Stimulated activated CD8-positive, alpha-beta memory T cell treated with anti-CD3 and anti-CD28 coated beads, Interleukin-12 subunit alpha, Interleukin-12 subunit beta, amount 100 ng/mL, for 4 hours (primary cell): ENCODE measurements at regions not wholly inside any gene's neighbourhood (a gene's known extent, or its start where the extent isn't known, plus 50 kb on each side); places are given as distances from the start of the nearest gene placed in this dataset.
"Not testable (repeated sequence)": the region's sequence is repeated elsewhere in the genome, so short reads cannot be mapped to it uniquely, and the experiment has no call there.

Experiments
- DNase-seq: peaks from one replicate; pipeline ENCODE4 v3.0.0-alpha.2; 2020; ENCODE audit warnings: low read depth

GRCh38 chr17:73851091-73851490, 206.8 kb upstream of the SDK2 start:
- no peak for DNase-seq

DNA sequence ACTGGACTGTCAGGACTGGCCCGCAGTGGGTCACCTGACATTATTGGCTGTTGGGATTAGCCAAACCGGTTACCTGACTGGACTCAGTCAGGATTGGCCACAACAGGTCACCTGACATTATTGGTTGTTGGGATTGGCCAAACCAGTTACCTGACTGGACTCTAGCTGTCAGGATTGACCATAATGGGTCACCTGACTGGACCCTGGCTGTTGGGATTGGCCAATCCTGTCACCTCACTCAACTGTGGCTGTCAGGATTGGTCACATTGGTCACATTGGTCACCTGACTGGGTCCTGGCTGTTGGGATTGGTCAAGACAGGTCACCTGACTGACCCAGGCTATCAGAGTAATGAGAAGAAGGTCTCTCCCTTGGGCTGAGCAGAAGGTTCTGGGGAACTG, 207.7 kb upstream of the SDK2 start:
- no peak for DNase-seq

- no peak for DNase-seq
These were observed 211.6 kb upstream of the SDK2 start for GRCh38 chr17:73855720-73856333.

DNA sequence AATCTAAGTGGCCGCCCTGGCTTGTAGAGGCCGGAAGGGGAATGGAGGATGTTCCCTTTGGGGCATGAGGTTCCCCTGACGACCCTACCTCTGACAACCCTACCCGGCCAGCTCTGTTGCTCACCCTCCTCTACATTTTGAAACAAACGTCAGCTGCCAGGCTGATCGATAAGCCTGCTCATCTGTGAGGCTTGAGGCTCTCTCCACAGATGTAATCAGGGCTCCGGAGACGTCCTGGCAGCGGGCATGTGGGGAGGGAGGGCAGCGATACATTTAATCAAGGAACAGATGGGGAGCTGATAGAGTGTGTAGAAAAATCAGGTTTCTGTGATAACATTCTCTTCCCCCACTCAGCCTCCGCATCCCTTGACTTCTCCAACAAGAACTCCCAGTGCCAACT, 212.3 kb upstream of the SDK2 start:
- DNase-seq = no peak

DNA sequence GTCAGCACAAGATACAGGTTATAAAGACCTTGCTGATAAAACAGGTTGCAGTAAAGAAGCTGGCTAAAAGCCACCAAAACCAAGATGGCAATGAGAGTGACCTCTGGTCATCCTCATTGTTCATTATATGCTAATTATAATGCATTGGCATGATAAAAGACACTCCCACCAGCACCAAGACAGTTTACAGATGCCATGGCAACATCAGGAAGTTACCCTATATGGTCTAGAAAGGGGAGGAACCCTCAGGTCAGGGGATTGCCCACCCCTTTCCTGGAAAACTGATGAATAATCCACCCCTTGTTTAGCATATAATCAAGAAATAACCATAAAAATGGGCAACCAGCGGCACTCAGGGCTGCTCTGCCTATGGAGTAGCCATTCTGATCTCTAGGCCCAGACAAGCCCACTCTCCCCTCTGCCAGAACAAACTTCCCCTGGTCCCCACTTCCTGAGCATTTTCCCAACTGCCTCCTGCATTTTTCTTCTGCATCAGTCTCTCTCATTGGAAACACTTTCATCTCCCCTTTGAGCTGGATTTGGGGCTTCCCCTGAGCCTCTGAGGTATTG, 215.3 kb upstream of the SDK2 start:
- DNase-seq = not testable (repeated sequence)

- DNase-seq = no peak
These were observed 217.3 kb upstream of the SDK2 start for GRCh38 chr17:73861543-73861942.

DNA sequence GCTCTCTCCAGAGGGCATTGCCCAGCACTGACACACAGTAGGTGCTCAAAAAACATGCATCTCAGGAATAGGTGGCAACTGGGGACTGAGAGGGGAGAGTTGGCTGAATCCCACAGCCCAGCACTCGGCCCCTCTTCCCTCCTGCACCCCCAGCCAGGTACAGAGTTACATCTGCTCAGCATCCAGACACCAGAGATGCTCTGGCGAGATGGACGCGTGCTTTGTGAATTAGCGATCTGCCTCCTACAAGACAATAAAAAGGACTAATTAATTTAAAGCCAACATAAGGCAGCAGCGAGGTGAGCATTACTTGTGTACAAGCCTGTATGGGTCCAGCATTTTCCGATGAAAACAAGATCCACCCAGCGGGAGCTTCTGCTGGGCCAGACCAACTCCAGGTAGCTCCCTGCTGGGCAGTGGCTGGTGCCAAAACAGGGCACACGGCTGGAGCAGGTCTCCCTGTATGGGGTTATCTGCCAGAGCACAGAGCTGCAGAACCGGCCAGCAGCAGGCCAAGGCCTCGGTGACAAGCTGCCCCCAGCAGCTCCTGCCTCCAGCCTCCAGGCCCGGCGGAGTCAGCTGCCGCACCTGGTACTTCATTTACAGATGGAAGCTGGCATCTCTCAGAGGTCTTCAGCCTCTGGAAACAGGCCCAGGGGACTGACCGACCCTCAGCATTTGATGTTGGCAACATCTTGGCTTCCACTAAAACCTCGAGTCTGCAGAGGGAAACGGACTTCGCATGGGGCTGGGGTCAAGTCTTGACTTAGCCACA, 219.7 kb upstream of the SDK2 start:
- no peak for DNase-seq

DNA sequence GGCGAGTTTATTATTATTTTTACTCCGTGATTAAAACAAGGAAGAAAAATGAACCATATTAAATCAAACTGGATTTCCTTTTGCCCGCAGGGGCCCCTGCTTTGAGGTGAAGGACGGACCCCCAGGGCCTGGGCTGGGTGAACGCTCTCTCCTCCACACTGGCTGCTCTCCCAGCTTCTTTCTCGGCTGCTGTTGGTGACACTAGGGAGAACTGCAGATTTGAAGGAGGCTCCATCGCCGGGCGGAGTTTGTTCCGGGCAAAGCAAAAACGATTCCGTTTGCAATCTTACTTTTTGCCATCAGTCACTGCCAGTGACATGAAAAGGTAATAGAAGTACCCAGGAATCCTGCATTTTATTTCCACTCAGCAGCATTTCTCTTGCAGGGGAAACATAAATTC, 221.6 kb upstream of the SDK2 start:
- DNase-seq = no peak

DNA sequence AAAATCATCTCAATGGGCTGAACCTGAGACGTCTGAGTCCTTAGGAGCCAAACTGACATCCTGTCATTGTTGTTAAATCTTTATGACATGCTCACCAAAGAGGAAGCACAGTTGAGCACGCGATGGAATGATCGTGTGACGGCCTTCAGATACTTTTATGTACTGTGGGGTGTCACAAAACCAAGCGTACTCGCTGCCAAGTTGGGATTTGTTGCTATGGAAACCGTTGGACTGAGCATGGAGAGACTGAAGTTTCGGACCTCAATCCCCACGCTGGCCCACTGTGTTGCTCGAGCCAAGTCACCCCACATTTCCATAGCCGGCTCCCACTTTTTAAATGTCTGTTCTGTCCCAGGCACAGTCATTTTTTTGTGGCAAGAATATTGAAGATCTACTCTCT, 222.8 kb upstream of the SDK2 start:
- DNase-seq = no peak

DNA sequence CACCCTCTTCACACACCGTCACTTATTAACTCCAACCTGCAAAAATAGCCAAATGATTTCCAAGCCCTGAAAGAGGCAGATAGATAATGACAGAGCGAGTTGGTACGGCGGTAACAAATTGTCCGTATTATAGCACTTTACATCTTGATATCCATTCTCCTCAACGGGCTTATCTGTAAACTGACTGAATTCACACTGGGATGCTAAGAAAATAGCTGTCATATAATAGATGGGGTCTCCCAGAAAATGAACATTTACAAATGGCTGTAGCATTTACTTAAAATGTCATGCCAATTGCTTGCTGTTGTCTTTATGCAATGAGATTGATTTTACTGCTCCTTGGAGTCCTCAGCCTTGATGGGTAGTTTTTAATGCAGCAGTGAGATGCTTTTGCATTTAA, 225.8 kb upstream of the SDK2 start:
- DNase-seq = no peak

DNA sequence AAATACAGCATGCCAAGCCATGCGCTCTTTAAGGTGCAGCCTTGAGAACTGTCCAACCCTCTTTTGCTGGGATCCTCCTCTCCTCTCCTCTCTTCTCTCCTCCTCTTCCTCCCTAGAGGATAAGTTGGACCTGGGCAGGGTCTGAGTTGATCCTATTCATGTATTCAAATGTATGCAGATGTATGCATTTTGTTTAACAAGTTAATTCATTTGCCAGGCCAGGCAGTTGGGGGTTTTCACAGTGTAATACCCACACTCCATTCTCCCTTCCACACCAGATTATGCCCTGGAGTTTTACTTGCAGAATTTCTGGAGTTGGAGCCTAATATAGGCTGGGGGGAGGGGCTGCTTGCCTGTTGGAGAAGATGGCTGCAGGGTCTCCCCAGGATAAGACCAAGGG, 226.2 kb upstream of the SDK2 start:
- DNase-seq = no peak

DNA sequence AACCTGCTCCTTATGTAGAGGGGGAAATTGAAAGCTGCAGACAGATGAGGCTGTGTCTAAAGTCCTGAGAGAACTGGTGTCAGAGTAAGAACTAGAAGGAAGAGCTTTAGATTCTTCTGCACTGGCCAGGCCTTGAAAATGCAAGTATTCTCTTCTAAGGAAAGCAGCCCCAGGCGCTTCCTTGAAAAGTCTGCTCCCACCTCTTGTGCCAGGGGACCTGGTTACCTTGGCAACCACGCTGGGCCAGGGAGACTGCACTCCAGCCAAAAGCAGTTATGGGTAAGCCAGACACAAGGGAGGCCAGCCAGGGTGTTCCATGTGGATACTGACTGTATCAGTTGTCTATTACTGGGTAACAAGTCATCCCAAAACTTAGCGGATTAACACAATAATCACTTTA, 228.6 kb upstream of the SDK2 start:
- DNase-seq = no peak

DNA sequence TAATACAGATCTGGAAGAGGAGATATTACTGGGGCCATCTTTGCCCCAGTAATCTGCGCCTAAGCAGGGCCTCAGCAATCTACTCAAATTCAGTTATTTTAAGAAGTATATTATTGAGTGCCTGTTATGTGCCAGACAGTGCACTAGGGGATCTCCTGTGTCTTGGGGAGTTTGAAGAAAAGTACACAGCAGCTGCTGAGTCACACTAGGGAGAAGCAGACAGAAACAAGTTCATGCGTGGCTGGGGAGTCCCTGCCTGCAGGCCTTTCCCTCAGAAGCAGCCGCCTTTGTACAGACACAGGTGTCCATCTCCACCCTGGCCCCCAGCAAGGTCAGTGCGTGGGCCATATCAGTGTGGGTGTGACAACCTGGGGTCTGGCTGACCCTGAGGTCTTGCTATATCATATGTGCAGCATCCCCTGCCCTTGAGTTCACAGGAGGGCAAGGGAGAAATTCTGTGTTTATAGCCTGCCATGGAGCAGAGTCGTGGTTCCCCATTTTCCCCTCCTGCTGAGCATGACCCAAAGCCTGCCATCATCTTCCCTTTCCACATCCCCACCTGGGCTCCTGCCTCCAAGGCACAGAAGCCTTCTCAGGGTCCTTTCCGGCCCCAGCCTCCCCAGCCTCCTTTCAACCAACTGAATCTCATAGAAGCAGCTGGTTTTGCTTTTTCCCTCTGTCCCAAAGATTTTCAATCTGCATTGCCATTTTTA, 229.9 kb upstream of the SDK2 start:
- DNase-seq = no peak

DNA sequence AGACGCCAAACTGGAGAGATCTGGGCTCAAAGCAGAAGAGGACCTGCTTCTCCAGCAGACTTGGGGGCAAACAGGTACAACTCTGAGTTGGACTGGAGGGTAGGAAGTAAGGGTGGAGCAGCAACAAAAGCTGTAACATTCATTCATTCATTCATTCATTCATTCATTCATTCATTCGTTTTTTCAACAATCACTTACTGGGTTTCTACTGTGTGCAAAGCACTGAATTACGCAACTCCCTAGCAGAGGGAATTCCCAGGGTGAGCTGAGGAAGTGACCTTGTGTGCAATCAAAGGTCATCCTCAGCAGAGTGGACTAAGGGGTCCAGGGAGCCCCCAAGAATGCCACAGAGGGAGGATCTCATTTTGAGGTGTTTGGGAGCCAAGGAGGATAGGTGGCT, 231.1 kb upstream of the SDK2 start:
- DNase-seq = no peak

DNA sequence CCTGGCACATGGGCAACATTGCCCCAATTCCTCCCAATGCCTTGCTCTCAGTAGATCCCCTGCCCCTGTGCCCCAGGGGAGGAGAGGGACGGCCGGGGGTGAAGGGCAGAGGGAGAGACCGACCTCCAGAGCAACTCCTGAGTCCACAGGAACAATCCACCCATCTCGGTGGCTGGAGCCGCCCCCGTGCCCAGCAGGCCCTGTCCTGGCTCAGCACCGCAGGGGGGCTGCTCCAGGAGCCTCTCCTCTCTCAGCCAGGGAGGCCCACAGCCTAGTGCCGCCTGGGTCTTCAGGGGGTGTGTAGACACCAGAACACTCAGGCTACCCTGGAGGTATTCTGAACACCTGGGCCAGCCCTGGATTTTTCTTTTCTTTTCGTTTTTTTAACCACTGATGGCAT, 233.7 kb upstream of the SDK2 start:
- no peak for DNase-seq

DNA sequence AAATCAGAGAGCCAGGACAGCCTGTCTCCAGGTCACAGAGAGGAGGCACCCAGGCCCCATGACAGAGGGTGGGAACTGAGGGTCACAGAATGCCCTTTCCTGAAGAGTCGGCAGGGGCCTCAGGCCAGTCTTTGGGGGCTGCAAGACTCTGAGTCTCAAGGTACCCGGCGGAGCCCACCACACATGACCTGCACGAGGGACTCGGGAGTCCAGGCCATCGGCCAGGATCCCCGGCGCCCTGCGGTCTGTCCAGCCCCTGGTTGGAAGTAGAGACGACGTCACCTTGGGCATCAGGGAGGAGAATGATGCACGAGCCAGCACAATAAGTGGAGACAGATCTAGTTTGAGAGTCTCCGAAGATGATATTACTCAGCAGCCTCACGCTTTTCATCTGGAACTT, 234.7 kb upstream of the SDK2 start:
- no peak for DNase-seq

DNA sequence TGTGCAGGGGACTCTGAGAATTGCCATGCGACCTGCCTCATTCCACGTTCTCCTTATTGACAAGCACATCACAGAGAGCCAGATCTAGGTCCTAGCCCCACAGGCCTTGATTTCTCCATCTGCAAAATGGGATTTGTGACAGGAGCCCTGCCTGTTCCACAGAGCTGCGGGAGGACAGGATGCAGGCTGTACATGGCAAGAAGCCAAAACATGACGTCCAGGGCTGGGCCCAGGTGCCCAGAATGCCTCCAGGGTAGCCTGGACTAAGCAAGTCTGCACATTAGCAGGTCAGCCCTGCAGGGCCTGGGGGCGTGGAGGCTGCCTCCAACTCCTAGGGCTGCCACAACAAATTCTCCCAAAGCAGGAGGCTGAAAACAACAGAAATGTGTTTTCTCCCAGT, 235.7 kb upstream of the SDK2 start:
- DNase-seq = no peak

GRCh38 chr17:73882590-73882989, 238.3 kb upstream of the SDK2 start:
- no peak for DNase-seq

GRCh38 chr17:73883175-73883574, 238.9 kb upstream of the SDK2 start:
- DNase-seq = no peak

GRCh38 chr17:73887739-73888138, 243.5 kb upstream of the SDK2 start:
- DNase-seq = no peak

GRCh38 chr17:73888862-73889261, 244.6 kb upstream of the SDK2 start:
- no peak for DNase-seq

GRCh38 chr17:73889439-73889838, 245.2 kb upstream of the SDK2 start:
- no peak for DNase-seq

DNA sequence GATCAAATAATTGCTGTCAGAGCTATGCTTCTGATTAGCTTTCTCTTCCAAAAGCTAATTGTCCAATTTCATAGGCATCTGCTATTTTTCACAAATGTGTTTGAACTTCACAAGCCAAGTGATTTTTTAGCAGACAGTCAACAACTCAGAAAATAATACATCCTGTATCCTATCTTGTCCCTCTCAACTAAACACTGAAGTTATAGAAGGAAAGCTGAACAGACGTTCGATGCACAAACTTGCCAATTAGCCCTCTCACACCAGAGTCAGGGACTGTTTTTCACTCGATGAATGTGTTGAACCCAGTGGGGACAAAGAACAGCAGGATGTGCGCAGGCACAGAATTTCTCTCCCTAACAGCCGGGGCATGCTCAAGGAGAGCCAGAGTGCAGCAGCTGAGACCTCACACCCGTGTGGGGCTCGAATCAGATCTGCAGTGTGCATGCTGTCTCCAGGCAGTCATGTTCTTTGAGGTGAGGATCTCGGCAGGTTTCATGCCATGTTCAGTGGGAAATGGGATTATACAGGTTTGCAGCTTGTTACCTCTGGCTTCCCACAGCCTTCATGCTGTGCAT, 246.7 kb upstream of the SDK2 start:
- DNase-seq = no peak
